Vagina (tissue), 2 donors: ENCODE measurements at regions not wholly inside any gene's neighbourhood (a gene's known extent, or its start where the extent isn't known, plus 50 kb on each side); places are given as distances from the start of the nearest gene placed in this dataset.

Source experiments
- CTCF ChIP-seq, 3 experiments: fragments of 450-650 bp in 2 of 3; fragments of 200-600 bp in 1 of 3; sonication (generic) in 1 of 3; IDR thresholded peaks; one replicate each; pipeline ENCODE4 v1.5.1; 2017 to 2019; ENCODE audit warnings: antibody characterized with exemption in 3 of 3, mild to moderate bottlenecking in 2 of 3, moderate library complexity in 2 of 3
- POLR2A ChIP-seq, 2 donors: fragments of 450-650 bp; IDR thresholded peaks; one replicate each; pipeline ENCODE4 v1.6.1; 2017; ENCODE audit warnings: antibody characterized with exemption in 2 of 2, mild to moderate bottlenecking in 2 of 2, moderate library complexity in 2 of 2

DNA sequence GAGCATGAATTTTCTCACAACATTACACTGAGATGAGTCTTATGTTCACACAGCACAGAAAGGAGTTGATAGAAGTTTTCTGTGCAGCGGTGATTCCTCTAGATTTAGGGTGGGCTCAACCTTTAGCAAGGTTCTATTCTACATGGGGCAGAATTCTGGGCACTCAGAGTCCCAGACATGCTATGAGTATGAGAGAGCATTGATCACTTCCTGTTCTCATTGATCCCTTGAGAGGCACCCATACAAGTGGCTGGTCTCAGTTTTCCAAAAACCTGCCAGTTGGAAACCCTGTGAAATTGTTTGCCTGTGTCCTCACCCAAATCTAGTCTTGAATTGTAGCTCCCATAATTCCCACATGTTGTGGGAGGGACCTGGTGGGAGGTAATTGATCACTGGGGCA is 112.5 kb upstream of the NR2F2 start:
- TF ChIP-seq POLR2A (IDR thresholded peaks at IDR 0.05): no peak
- TF ChIP-seq CTCF (IDR thresholded peaks at IDR 0.05): no peak
